ENCODE measurements at regions not wholly inside any gene's neighbourhood (a gene's known extent, or its start where the extent isn't known, plus 50 kb on each side); places are given as distances from the start of the nearest gene placed in this dataset.

- DNase-seq (ENCODE audit: low read depth): no peak
- in situ Hi-C loops (cut with HindIII; ENCODE audit: low pct_unique_long_range_greater_than_20kb, low sequenced_read_pairs): no loop called here
Observed at GRCh38 chr10:4334871-4335270, 491.1 kb upstream of the AKR1E2 start.

- in situ Hi-C loops (cut with HindIII; ENCODE audit: low pct_unique_long_range_greater_than_20kb, low sequenced_read_pairs): no loop called here
Observed at GRCh38 chr10:4334015-4334414, 492.0 kb upstream of the AKR1E2 start.

GRCh38 chr10:4333459-4333894 lies 492.5 kb upstream of the AKR1E2 start:
- no peak for DNase-seq (ENCODE audit: low read depth)
- in situ Hi-C loops (cut with HindIII; ENCODE audit: low pct_unique_long_range_greater_than_20kb, low sequenced_read_pairs): no loop called here

More at GRCh38 chr10:4334015-4334414, 492.0 kb upstream of the AKR1E2 start:
- DNase-seq (ENCODE audit: low read depth): no peak

GRCh38 chr10:4332764-4333458 lies 493.1 kb upstream of the AKR1E2 start:
- in situ Hi-C loops (cut with HindIII; ENCODE audit: low pct_unique_long_range_greater_than_20kb, low sequenced_read_pairs): no loop called here
- DNase-seq (ENCODE audit: low read depth): no peak

- no peak for DNase-seq (ENCODE audit: low read depth)
- in situ Hi-C loops (cut with HindIII; ENCODE audit: low pct_unique_long_range_greater_than_20kb, low sequenced_read_pairs): no loop called here
Observed at GRCh38 chr10:4331150-4331549, 494.9 kb upstream of the AKR1E2 start.

GRCh38 chr10:4330636-4331035 lies 495.4 kb upstream of the AKR1E2 start:
- in situ Hi-C loops (cut with HindIII; ENCODE audit: low pct_unique_long_range_greater_than_20kb, low sequenced_read_pairs): no loop called here
- DNase-seq (ENCODE audit: low read depth): no peak

GRCh38 chr10:4329225-4329624 lies 496.8 kb upstream of the AKR1E2 start:
- in situ Hi-C loops (cut with HindIII; ENCODE audit: low pct_unique_long_range_greater_than_20kb, low sequenced_read_pairs): no loop called here
- DNase-seq (ENCODE audit: low read depth): no peak

- in situ Hi-C loops (cut with HindIII; ENCODE audit: low pct_unique_long_range_greater_than_20kb, low sequenced_read_pairs): no loop called here
Observed at GRCh38 chr10:4326647-4327046, 499.4 kb upstream of the AKR1E2 start.

GRCh38 chr10:4319870-4320367 lies 506.1 kb upstream of the AKR1E2 start:
- no peak for DNase-seq (ENCODE audit: low read depth)

More at GRCh38 chr10:4326647-4327046, 499.4 kb upstream of the AKR1E2 start:
- no peak for DNase-seq (ENCODE audit: low read depth)

GRCh38 chr10:4316161-4316810 lies 509.7 kb upstream of the AKR1E2 start:
- no peak for DNase-seq (ENCODE audit: low read depth)
- in situ Hi-C loops (cut with HindIII; ENCODE audit: low pct_unique_long_range_greater_than_20kb, low sequenced_read_pairs): no loop called here

More at GRCh38 chr10:4319870-4320367, 506.1 kb upstream of the AKR1E2 start:
- in situ Hi-C loops (cut with HindIII; ENCODE audit: low pct_unique_long_range_greater_than_20kb, low sequenced_read_pairs): no loop called here

- in situ Hi-C loops (cut with HindIII; ENCODE audit: low pct_unique_long_range_greater_than_20kb, low sequenced_read_pairs): no loop called here
- DNase-seq (ENCODE audit: low read depth): no peak
Observed at GRCh38 chr10:4315551-4315950, 510.5 kb upstream of the AKR1E2 start.

GRCh38 chr10:4313051-4313450 lies 513.0 kb upstream of the AKR1E2 start:
- in situ Hi-C loops (cut with HindIII; ENCODE audit: low pct_unique_long_range_greater_than_20kb, low sequenced_read_pairs): no loop called here
- DNase-seq (ENCODE audit: low read depth): no peak

GRCh38 chr10:4312051-4312835 lies 513.8 kb upstream of the AKR1E2 start:
- in situ Hi-C loops (cut with HindIII; ENCODE audit: low pct_unique_long_range_greater_than_20kb, low sequenced_read_pairs): no loop called here
- DNase-seq (ENCODE audit: low read depth): no peak

GRCh38 chr10:4310172-4310571 lies 515.8 kb upstream of the AKR1E2 start:
- in situ Hi-C loops (cut with HindIII; ENCODE audit: low pct_unique_long_range_greater_than_20kb, low sequenced_read_pairs): no loop called here
- no peak for DNase-seq (ENCODE audit: low read depth)

- in situ Hi-C loops (cut with HindIII; ENCODE audit: low pct_unique_long_range_greater_than_20kb, low sequenced_read_pairs): no loop called here
Observed at GRCh38 chr10:4307910-4308309, 518.1 kb upstream of the AKR1E2 start.

GRCh38 chr10:4306871-4307270 lies 519.1 kb upstream of the AKR1E2 start:
- in situ Hi-C loops (cut with HindIII; ENCODE audit: low pct_unique_long_range_greater_than_20kb, low sequenced_read_pairs): no loop called here
- no peak for DNase-seq (ENCODE audit: low read depth)

More at GRCh38 chr10:4307910-4308309, 518.1 kb upstream of the AKR1E2 start:
- no peak for DNase-seq (ENCODE audit: low read depth)

- in situ Hi-C loops (cut with HindIII; ENCODE audit: low pct_unique_long_range_greater_than_20kb, low sequenced_read_pairs): no loop called here
- no peak for DNase-seq (ENCODE audit: low read depth)
Observed at GRCh38 chr10:4303045-4303444, 518.0 kb upstream of the KLF6 start.

GRCh38 chr10:4301291-4302045 lies 516.5 kb upstream of the KLF6 start:
- DNase-seq (ENCODE audit: low read depth): no peak
- in situ Hi-C loops (cut with HindIII; ENCODE audit: low pct_unique_long_range_greater_than_20kb, low sequenced_read_pairs): no loop called here

All from Caki2 (cell line).